MM.1S (cell line): ENCODE measurements at regions not wholly inside any gene's neighbourhood (a gene's known extent, or its start where the extent isn't known, plus 50 kb on each side); places are given as distances from the start of the nearest gene placed in this dataset.
"Not testable (repeated sequence)": the region's sequence is repeated elsewhere in the genome, so short reads cannot be mapped to it uniquely, and the experiment has no call there.

ENCODE experiments used
- CTCF ChIP-seq: fragments of 300-600 bp; sonication (generic); IDR thresholded peaks from 2 replicates; pipeline ENCODE4 v1.5.1; 2016; ENCODE audit warnings: antibody characterized with exemption, low read length, mixed read lengths
- EZH2 ChIP-seq: fragments of 300-600 bp; sonication (generic); optimal IDR thresholded peaks from 2 replicates; pipeline ENCODE3; 2017; ENCODE audit warnings: low read depth, mild to moderate bottlenecking, antibody characterized with exemption, low read length, mixed read lengths
- EZH2phosphoT487 ChIP-seq: fragments of 300-600 bp; sonication (generic); IDR thresholded peaks from 2 replicates; pipeline ENCODE4 v1.6.1; 2018; ENCODE audit warnings: antibody characterized with exemption, low read length

- TF ChIP-seq CTCF, EZH2, EZH2phosphoT487: not testable (repeated sequence)
These were observed 201.6 kb downstream of the ASMT start for GRCh38 chrX:1816387-1816982.
